ENCODE measurements at regions not wholly inside any gene's neighbourhood (a gene's known extent, or its start where the extent isn't known, plus 50 kb on each side); places are given as distances from the start of the nearest gene placed in this dataset.

DNA sequence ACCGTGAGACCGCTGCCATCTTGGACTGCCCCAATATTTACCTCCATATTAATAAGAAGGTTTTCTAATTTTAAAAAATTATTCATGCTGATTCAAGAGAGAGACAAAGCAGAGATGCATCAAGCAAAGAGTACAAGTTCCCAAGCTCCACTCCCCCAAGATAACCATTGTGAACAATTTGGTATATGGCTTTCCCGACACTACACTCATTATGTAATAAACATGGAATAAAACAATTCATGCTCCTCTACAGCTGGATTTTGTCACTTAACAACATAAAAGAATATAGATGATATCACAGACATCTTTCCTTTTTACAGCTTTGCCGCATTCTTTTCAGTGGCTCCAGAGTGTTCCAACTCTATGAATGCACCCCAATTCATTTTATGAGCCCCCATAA, 307.6 kb downstream of the FGFR2 start:
- TF ChIP-seq CTCF (IDR thresholded peaks at IDR 0.05) (no peak), POLR2AphosphoS5 (IDR thresholded peaks at IDR 0.05) (no peak)

Data from stomach (tissue), 4 donors.